Skin epidermis (tissue), 12 donors: ENCODE measurements at regions not wholly inside any gene's neighbourhood (a gene's known extent, or its start where the extent isn't known, plus 50 kb on each side); places are given as distances from the start of the nearest gene placed in this dataset.

Experiments used
- H3K27ac ChIP-seq, 21 experiments: fragments of 200-600 bp; sonication (generic) in 11 of 21; one replicate each; pipeline ENCODE4 v1.5.0; 2020; ENCODE audit warnings: mild to moderate bottlenecking in 3 of 21, inconsistent platforms in 2 of 21, moderate library complexity in 2 of 21
- H3K4me3 ChIP-seq, 7 experiments: fragments of 200-600 bp; sonication (generic) in 2 of 7; one replicate each; pipeline ENCODE4 v1.5.0; 2020; ENCODE audit warnings: inconsistent platforms in 2 of 7, mild to moderate bottlenecking in 2 of 7, moderate library complexity in 1 of 7

GRCh38 chr4:178784491-178784890 lies 1342.3 kb upstream of the AGA start:
- Histone ChIP-seq H3K27ac (no peak overlapping the region), H3K4me3 (no peak overlapping the region)

GRCh38 chr4:178789279-178789678 lies 1347.0 kb upstream of the AGA start:
- no peak overlapping the region for H3K4me3 ChIP-seq
- no peak overlapping the region for H3K27ac ChIP-seq

GRCh38 chr4:178799204-178799603 lies 1357.0 kb upstream of the AGA start:
- Histone ChIP-seq H3K4me3 (no peak overlapping the region), H3K27ac (no peak overlapping the region)

- Histone ChIP-seq H3K27ac (no peak overlapping the region), H3K4me3 (no peak overlapping the region)
Observed at GRCh38 chr4:178808106-178808505, 1365.9 kb upstream of the AGA start.

- Histone ChIP-seq H3K27ac (no peak overlapping the region), H3K4me3 (no peak overlapping the region)
Observed at GRCh38 chr4:178809921-178810320, 1367.7 kb upstream of the AGA start.

GRCh38 chr4:178811356-178811755 lies 1369.1 kb upstream of the AGA start:
- Histone ChIP-seq H3K27ac (no peak overlapping the region), H3K4me3 (no peak overlapping the region)

GRCh38 chr4:178812866-178813265 lies 1370.6 kb upstream of the AGA start:
- Histone ChIP-seq H3K4me3 (no peak overlapping the region), H3K27ac (no peak overlapping the region)

GRCh38 chr4:178814908-178815307 lies 1372.7 kb upstream of the AGA start:
- no peak overlapping the region for H3K4me3 ChIP-seq
- H3K27ac ChIP-seq: no peak overlapping the region

- H3K4me3 ChIP-seq: no peak overlapping the region
- H3K27ac ChIP-seq: no peak overlapping the region
Observed at GRCh38 chr4:178823673-178824295, 1381.5 kb upstream of the AGA start.

GRCh38 chr4:178836865-178837264 lies 1394.6 kb upstream of the AGA start:
- Histone ChIP-seq H3K4me3 (no peak overlapping the region), H3K27ac (no peak overlapping the region)

GRCh38 chr4:178838776-178839175 lies 1396.5 kb upstream of the AGA start:
- Histone ChIP-seq H3K4me3 (no peak overlapping the region), H3K27ac (no peak overlapping the region)

GRCh38 chr4:178856139-178856800 lies 1414.0 kb upstream of the AGA start:
- Histone ChIP-seq H3K27ac (no peak overlapping the region), H3K4me3 (no peak overlapping the region)

- no peak overlapping the region for H3K27ac ChIP-seq
- H3K4me3 ChIP-seq: no peak overlapping the region
Observed at GRCh38 chr4:178871476-178871875, 1429.2 kb upstream of the AGA start.

- no peak overlapping the region for H3K4me3 ChIP-seq
- no peak overlapping the region for H3K27ac ChIP-seq
Observed at GRCh38 chr4:178881937-178882336, 1439.7 kb upstream of the AGA start.

- Histone ChIP-seq H3K4me3 (no peak overlapping the region), H3K27ac (no peak overlapping the region)
Observed at GRCh38 chr4:178894126-178894525, 1451.9 kb upstream of the AGA start.

- H3K4me3 ChIP-seq: no peak overlapping the region
- no peak overlapping the region for H3K27ac ChIP-seq
Observed at GRCh38 chr4:178899084-178899483, 1456.8 kb upstream of the AGA start.

GRCh38 chr4:178917756-178918155 lies 1475.5 kb upstream of the AGA start:
- Histone ChIP-seq H3K27ac (no peak overlapping the region), H3K4me3 (no peak overlapping the region)

- Histone ChIP-seq H3K27ac (no peak overlapping the region), H3K4me3 (no peak overlapping the region)
Observed at GRCh38 chr4:178937130-178937529, 1494.9 kb upstream of the AGA start.

- H3K4me3 ChIP-seq: no peak overlapping the region
- no peak overlapping the region for H3K27ac ChIP-seq
Observed at GRCh38 chr4:178941975-178942374, 1499.7 kb upstream of the AGA start.

GRCh38 chr4:178953447-178954120 lies 1511.3 kb upstream of the AGA start:
- no peak overlapping the region for H3K27ac ChIP-seq
- no peak overlapping the region for H3K4me3 ChIP-seq

GRCh38 chr4:178955614-178956013 lies 1513.4 kb upstream of the AGA start:
- Histone ChIP-seq H3K27ac (no peak overlapping the region), H3K4me3 (no peak overlapping the region)
